GM23338 (cell line): ENCODE measurements at regions not wholly inside any gene's neighbourhood (a gene's known extent, or its start where the extent isn't known, plus 50 kb on each side); places are given as distances from the start of the nearest gene placed in this dataset.
A peak's percentile ranks its signal among the peaks of the same experiment; 100 is the strongest.

ENCODE experiments used
- ATAC-seq: fragments of 200-7000 bp; cut with Tn5 transposase; 3 replicates; pipeline ENCODE4 v1.9.1; 2020
- DNase-seq: peaks from one replicate; pipeline ENCODE4 v3.0.0-alpha.2; 2015; ENCODE audit warnings: low spot score
- H2AFZ ChIP-seq: fragments of 200-600 bp; sonication (generic); 2 replicates; pipeline ENCODE4 v1.8.0; 2016; ENCODE audit warnings: antibody characterized with exemption, mild to moderate bottlenecking, moderate library complexity
- H3F3A ChIP-seq: fragments of 200-600 bp; sonication (generic); replicated peaks from 2 replicates; pipeline ENCODE4 v1.8.0; 2017; ENCODE audit warnings: antibody characterized with exemption, mixed run types, low read depth
- H3K27ac ChIP-seq: fragments of 200-600 bp; sonication (generic); 2 replicates; pipeline ENCODE4 v1.6.1; 2016; ENCODE audit warnings: low read depth
- H3K27me3 ChIP-seq: fragments of 200-600 bp; sonication (generic); 2 replicates; pipeline ENCODE4 v1.8.0; 2016; ENCODE audit warnings: mild to moderate bottlenecking, mixed run types, moderate library complexity; ENCODE audit not compliant: insufficient read depth
- H3K36me3 ChIP-seq: fragments of 200-600 bp; sonication (generic); 2 replicates; pipeline ENCODE4 v1.8.0; 2016; ENCODE audit warnings: mild to moderate bottlenecking; ENCODE audit not compliant: insufficient read depth
- H3K4me1 ChIP-seq: fragments of 200-600 bp; sonication (generic); 2 replicates; pipeline ENCODE4 v1.8.0; 2016; ENCODE audit warnings: mild to moderate bottlenecking, moderate library complexity; ENCODE audit not compliant: insufficient read depth
- H3K4me2 ChIP-seq: fragments of 200-600 bp; sonication (generic); 2 replicates; pipeline ENCODE4 v1.7.1; 2017; ENCODE audit warnings: mixed run types
- H3K4me3 ChIP-seq: fragments of 200-600 bp; sonication (generic); 2 replicates; pipeline ENCODE4 v1.6.1; 2016; ENCODE audit warnings: mixed run types
- H3K79me2 ChIP-seq: fragments of 200-600 bp; sonication (generic); replicated peaks from 2 replicates; pipeline ENCODE4 v1.8.0; 2017; ENCODE audit warnings: mild to moderate bottlenecking; ENCODE audit not compliant: insufficient read depth
- H3K9me2 ChIP-seq: fragments of 200-600 bp; sonication (generic); 2 replicates; pipeline ENCODE4 v1.8.0; 2017; ENCODE audit not compliant: insufficient read depth
- H4K20me1 ChIP-seq: fragments of 200-600 bp; sonication (generic); replicated peaks from 2 replicates; pipeline ENCODE4 v1.8.0; 2017; ENCODE audit warnings: mild to moderate bottlenecking; ENCODE audit not compliant: insufficient read depth
- H3K27ac Mint-ChIP-seq: 2 replicates; pipeline ENCODE4 v1.8.0; 2020; ENCODE audit warnings: inconsistent platforms, mild to moderate bottlenecking, moderate library complexity, mixed read lengths
- H3K27me3 Mint-ChIP-seq: 3 replicates; pipeline ENCODE4 v1.8.0; 2022; ENCODE audit warnings: low read depth, mild to moderate bottlenecking, moderate library complexity, mixed read lengths, inconsistent platforms; ENCODE audit not compliant: insufficient read depth, poor library complexity
- H3K36me3 Mint-ChIP-seq: 3 replicates; pipeline ENCODE4 v1.8.0; 2021; ENCODE audit warnings: low read depth, mild to moderate bottlenecking, inconsistent platforms, moderate library complexity, mixed read lengths
- H3K4me1 Mint-ChIP-seq: 3 replicates; pipeline ENCODE4 v1.8.0; 2020; ENCODE audit warnings: mild to moderate bottlenecking, inconsistent platforms, mixed read lengths
- H3K4me3 Mint-ChIP-seq: 3 replicates; pipeline ENCODE4 v1.8.0; 2021; ENCODE audit warnings: moderate library complexity, mild to moderate bottlenecking, inconsistent platforms, mixed read lengths
- H3K9me3 Mint-ChIP-seq: 3 replicates; pipeline ENCODE4 v1.8.0; 2020; ENCODE audit warnings: moderate library complexity, mild to moderate bottlenecking, inconsistent platforms, mixed read lengths
- EZH2 ChIP-seq: fragments of 200-600 bp; sonication (generic); IDR thresholded peaks from one replicate; pipeline ENCODE4 v1.8.0; 2017; ENCODE audit warnings: antibody characterized with exemption, mild to moderate bottlenecking, low read depth; ENCODE audit not compliant: unreplicated experiment
- EZH2phosphoT487 ChIP-seq: fragments of 200-600 bp; sonication (generic); IDR thresholded peaks from one replicate; pipeline ENCODE4 v1.8.1; 2018; ENCODE audit warnings: antibody characterized with exemption; ENCODE audit not compliant: unreplicated experiment
- JUNB ChIP-seq: IDR thresholded peaks from one replicate; pipeline ENCODE4 v1.6.1; 2016; ENCODE audit warnings: antibody characterized with exemption; ENCODE audit not compliant: unreplicated experiment
- NANOG ChIP-seq: IDR thresholded peaks from 2 replicates; pipeline ENCODE4 v1.6.1; 2016; ENCODE audit warnings: antibody characterized with exemption, borderline replicate concordance
- ZNF114 ChIP-seq: fragments of 250-450 bp; sonication (Bioruptor Pico); IDR thresholded peaks from 2 replicates; pipeline ENCODE4 v1.5.0; 2020; ENCODE audit warnings: mild to moderate bottlenecking, moderate library complexity
- TF ChIP-seq, protein P1 (sequence below): fragments of 250-450 bp; sonication (Bioruptor Pico); IDR thresholded peaks from 2 replicates; pipeline ENCODE4 v1.5.0; 2020; ENCODE audit warnings: mild to moderate bottlenecking, moderate library complexity

DNA sequence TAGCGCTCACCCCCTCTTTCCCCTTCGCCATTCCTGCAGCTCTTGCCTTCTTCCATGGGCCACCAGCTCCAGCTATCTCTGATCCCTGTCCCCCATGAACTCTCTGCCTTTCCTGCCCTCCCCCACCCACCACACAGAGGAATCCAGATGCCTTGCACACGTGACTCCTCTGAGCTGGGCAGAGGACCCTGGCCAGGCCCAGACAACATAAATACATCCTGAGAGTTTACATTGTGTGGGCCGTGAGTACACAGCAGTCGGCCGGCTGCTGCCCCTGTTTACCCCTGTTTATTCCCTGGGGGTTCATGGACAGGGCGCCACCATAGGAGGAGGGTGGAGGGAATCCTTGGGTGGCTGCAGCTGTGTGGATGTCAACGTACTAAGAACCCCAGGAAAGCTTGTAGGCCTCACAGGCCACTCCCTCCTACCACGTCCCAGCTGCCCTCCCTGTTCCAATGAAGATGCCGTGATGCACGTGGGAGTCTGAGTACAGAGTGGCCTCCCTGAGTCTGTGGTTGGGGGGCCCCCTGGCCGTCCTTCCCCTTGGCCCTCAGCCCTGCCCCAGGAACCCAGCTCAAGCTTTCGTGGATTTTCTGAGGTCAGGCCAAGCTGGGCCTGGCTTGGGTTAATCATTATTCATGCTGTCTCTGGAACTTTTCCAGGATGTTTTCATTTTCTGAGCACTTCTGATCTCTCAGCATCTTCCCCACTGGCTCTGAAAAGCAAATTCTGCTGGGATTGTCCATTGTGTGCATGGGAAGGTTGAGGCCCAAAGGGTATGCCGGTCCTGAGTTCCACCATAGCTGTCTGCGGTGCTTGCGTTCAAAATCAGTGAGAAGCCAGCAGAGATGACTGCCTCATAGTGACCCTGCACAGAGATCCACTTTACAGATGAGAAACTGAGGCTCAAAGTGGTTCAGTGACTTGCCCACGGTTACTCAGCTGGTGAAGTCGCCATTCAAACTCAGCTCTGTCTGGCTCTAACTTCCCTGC, 136.3 kb downstream of the MRPL14 start (continued):
- TF ChIP-seq, protein P1, sequence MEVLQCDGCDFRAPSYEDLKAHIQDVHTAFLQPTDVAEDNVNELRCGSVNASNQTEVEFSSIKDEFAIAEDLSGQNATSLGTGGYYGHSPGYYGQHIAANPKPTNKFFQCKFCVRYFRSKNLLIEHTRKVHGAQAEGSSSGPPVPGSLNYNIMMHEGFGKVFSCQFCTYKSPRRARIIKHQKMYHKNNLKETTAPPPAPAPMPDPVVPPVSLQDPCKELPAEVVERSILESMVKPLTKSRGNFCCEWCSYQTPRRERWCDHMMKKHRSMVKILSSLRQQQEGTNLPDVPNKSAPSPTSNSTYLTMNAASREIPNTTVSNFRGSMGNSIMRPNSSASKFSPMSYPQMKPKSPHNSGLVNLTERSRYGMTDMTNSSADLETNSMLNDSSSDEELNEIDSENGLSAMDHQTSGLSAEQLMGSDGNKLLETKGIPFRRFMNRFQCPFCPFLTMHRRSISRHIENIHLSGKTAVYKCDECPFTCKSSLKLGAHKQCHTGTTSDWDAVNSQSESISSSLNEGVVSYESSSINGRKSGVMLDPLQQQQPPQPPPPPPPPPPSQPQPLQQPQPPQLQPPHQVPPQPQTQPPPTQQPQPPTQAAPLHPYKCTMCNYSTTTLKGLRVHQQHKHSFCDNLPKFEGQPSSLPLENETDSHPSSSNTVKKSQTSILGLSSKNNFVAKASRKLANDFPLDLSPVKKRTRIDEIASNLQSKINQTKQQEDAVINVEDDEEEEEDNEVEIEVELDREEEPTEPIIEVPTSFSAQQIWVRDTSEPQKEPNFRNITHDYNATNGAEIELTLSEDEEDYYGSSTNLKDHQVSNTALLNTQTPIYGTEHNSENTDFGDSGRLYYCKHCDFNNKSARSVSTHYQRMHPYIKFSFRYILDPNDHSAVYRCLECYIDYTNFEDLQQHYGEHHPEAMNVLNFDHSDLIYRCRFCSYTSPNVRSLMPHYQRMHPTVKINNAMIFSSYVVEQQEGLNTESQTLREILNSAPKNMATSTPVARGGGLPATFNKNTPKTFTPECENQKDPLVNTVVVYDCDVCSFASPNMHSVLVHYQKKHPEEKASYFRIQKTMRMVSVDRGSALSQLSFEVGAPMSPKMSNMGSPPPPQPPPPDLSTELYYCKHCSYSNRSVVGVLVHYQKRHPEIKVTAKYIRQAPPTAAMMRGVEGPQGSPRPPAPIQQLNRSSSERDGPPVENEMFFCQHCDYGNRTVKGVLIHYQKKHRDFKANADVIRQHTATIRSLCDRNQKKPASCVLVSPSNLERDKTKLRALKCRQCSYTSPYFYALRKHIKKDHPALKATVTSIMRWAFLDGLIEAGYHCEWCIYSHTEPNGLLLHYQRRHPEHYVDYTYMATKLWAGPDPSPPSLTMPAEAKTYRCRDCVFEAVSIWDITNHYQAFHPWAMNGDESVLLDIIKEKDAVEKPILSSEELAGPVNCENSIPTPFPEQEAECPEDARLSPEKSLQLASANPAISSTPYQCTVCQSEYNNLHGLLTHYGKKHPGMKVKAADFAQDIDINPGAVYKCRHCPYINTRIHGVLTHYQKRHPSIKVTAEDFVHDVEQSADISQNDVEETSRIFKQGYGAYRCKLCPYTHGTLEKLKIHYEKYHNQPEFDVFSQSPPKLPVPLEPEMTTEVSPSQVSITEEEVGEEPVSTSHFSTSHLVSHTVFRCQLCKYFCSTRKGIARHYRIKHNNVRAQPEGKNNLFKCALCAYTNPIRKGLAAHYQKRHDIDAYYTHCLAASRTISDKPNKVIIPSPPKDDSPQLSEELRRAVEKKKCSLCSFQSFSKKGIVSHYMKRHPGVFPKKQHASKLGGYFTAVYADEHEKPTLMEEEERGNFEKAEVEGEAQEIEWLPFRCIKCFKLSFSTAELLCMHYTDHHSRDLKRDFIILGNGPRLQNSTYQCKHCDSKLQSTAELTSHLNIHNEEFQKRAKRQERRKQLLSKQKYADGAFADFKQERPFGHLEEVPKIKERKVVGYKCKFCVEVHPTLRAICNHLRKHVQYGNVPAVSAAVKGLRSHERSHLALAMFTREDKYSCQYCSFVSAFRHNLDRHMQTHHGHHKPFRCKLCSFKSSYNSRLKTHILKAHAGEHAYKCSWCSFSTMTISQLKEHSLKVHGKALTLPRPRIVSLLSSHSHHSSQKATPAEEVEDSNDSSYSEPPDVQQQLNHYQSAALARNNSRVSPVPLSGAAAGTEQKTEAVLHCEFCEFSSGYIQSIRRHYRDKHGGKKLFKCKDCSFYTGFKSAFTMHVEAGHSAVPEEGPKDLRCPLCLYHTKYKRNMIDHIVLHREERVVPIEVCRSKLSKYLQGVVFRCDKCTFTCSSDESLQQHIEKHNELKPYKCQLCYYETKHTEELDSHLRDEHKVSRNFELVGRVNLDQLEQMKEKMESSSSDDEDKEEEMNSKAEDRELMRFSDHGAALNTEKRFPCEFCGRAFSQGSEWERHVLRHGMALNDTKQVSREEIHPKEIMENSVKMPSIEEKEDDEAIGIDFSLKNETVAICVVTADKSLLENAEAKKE (CRISPR knock-in tag): no peak

DNA sequence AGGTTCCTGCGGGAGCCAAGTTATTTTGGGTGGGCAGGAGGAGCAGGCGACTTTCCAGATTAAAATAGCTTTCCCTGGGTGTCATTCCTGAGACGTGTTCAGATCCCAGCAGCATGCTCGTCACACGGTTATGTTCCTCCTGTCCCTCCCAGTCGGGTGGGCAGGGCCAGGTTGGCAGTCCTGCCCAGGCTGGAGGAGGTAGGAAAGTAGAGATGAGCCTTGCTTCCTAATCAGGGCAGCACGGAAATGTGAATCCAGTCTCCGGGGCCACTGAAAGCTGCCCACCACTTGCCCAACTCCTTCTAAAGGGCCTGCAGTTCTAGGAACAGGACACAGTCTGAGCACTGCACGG, 137.0 kb downstream of the MRPL14 start:
- 0 out of 2 replicates have a peak, but pooled peaks cover 3% of the 10 kb centered on the region for H3K9me2 ChIP-seq
- Mint-ChIP-seq H3K27me3 (peaks cover 11% of the 10 kb centered on the region), H3K4me1 (peaks cover 16% of the 10 kb centered on the region), H3K9me3 (no peaks in the 10 kb centered on the region; the same call in 2 of the 3 replicates), H3K4me3 (no peak overlapping the region), H3K36me3 (no peaks in the 10 kb centered on the region; the same call in 2 of the 3 replicates), H3K27ac (no peak overlapping the region)
- H4K20me1 ChIP-seq: no peaks in the 10 kb centered on the region
- no peaks in the 10 kb centered on the region for H3F3A ChIP-seq
- no peak overlapping the region for H3K4me3 ChIP-seq
- H3K79me2 ChIP-seq: no peaks in the 10 kb centered on the region
- no peaks in the 10 kb centered on the region for H3K36me3 ChIP-seq
- no peaks in the 10 kb centered on the region for H3K27me3 ChIP-seq
- H3K4me1 ChIP-seq: no peaks in the 10 kb centered on the region; the same call in 1 of the 2 replicates
- H3K27ac ChIP-seq: no peak overlapping the region
- DNase-seq: no peak
- peak overlapping the region; percentile 69 for H2AFZ ChIP-seq
- ATAC-seq: no peak
- H3K4me2 ChIP-seq: no peak overlapping the region
- TF ChIP-seq ZNF114 (CRISPR knock-in tag) (no peak), EZH2 (no peak), JUNB (no peak), EZH2phosphoT487 (no peak), NANOG (no peak)
- TF ChIP-seq, protein P1 (CRISPR knock-in tag): no peak
